Breast epithelium (tissue), 4 donors: ENCODE measurements at regions not wholly inside any gene's neighbourhood (a gene's known extent, or its start where the extent isn't known, plus 50 kb on each side); places are given as distances from the start of the nearest gene placed in this dataset.

Experiments used
- DNase-seq, 2 donors: peaks; one replicate each; pipeline ENCODE4 v3.0.0-alpha.2; 2019; ENCODE audit warnings: low spot score in 2 of 2
- H3K27ac ChIP-seq, 2 donors: fragments of 200-600 bp; sonication (generic) in 1 of 2; one replicate each; pipeline ENCODE4 v1.5.1; 2016 to 2019; ENCODE audit warnings: mild to moderate bottlenecking in 1 of 2
- H3K27me3 ChIP-seq, 2 donors: fragments of 200-600 bp; sonication (generic) in 1 of 2; one replicate each; pipeline versions ENCODE4 v1.5.1 to v1.6.0; 2017 to 2019; ENCODE audit warnings: control low read depth in 1 of 2, mild to moderate bottlenecking in 1 of 2
- H3K36me3 ChIP-seq: fragments of 200-600 bp; one replicate; pipeline ENCODE4 v1.5.1; 2019
- H3K4me1 ChIP-seq, 2 donors: fragments of 200-600 bp; sonication (generic); one replicate each; pipeline ENCODE4 v1.5.1; 2016 to 2019; ENCODE audit warnings: control low read depth in 1 of 2
- H3K4me3 ChIP-seq, 3 donors: fragments of 200-600 bp; sonication (generic); 1 replicate in 2 of 3; 2 replicates in 1 of 3; pipeline ENCODE4 v1.5.1; 2016 to 2019; ENCODE audit warnings: mild to moderate bottlenecking in 3 of 3, moderate library complexity in 2 of 3
- H3K9me3 ChIP-seq, 2 donors: fragments of 200-600 bp; sonication (generic) in 1 of 2; one replicate each; pipeline ENCODE4 v1.5.1; 2016 to 2019; ENCODE audit warnings: control low read depth in 1 of 2
- POLR2A ChIP-seq: fragments of 450-650 bp; IDR thresholded peaks from one replicate; pipeline ENCODE4 v1.6.1; 2016; ENCODE audit warnings: antibody characterized with exemption, mild to moderate bottlenecking, moderate library complexity
- POLR2AphosphoS5 ChIP-seq, 3 donors: sonication (generic); formaldehyde crosslinking; IDR thresholded peaks; one replicate each; pipeline ENCODE4 v1.6.1; 2017; ENCODE audit warnings: antibody characterized with exemption in 3 of 3
- intact Hi-C: fragments of 100-400 bp; cut with DNase I; formaldehyde crosslinking; loops from one replicate; pipeline ENCODE4 v1.15.1; 2023; ENCODE audit warnings: low total_unique reads
- TF ChIP-seq, protein P1 (sequence below), 3 donors: fragments of 450-650 bp; IDR thresholded peaks; one replicate each; pipeline ENCODE4 v1.5.1; 2016 to 2017; ENCODE audit warnings: antibody characterized with exemption in 3 of 3, mild to moderate bottlenecking in 3 of 3, moderate library complexity in 3 of 3

DNA sequence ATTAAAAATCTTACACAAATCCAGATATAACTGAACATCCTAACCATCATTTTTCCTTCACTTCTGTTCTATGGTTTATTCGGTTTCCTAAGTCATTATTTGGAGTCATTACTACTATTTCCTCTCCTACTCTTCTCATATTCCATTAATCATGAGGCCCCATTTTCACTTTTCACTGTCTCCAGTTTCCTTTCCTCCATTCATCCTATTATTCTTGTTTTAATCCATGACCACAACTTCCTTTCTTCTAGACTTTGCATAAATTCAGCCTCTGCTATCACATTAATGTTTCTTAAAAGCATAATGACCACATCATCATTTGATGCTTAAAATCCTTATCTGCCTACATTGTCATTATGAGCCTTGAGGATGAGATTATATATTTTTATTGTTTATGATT is 555.0 kb upstream of the NDST4 start:
- TF ChIP-seq POLR2AphosphoS5 (IDR thresholded peaks at IDR 0.05) (no peak), POLR2A (no peak)
- TF ChIP-seq, protein P1, sequence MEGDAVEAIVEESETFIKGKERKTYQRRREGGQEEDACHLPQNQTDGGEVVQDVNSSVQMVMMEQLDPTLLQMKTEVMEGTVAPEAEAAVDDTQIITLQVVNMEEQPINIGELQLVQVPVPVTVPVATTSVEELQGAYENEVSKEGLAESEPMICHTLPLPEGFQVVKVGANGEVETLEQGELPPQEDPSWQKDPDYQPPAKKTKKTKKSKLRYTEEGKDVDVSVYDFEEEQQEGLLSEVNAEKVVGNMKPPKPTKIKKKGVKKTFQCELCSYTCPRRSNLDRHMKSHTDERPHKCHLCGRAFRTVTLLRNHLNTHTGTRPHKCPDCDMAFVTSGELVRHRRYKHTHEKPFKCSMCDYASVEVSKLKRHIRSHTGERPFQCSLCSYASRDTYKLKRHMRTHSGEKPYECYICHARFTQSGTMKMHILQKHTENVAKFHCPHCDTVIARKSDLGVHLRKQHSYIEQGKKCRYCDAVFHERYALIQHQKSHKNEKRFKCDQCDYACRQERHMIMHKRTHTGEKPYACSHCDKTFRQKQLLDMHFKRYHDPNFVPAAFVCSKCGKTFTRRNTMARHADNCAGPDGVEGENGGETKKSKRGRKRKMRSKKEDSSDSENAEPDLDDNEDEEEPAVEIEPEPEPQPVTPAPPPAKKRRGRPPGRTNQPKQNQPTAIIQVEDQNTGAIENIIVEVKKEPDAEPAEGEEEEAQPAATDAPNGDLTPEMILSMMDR (IDR thresholded peaks at IDR 0.05) = no peak
- Histone ChIP-seq H3K4me3 (no peak overlapping the region), H3K27me3 (no peaks in the 10 kb centered on the region), H3K27ac (no peak overlapping the region), H3K9me3 (no peaks in the 10 kb centered on the region), H3K36me3 (no peaks in the 10 kb centered on the region), H3K4me1 (no peaks in the 10 kb centered on the region)
- DNase-seq = no peak
- intact Hi-C loops = no loop called here

GRCh38 chr4:115664285-115664684 is 550.9 kb upstream of the NDST4 start:
- H3K9me3 ChIP-seq = no peaks in the 10 kb centered on the region
- DNase-seq = no peak
- H3K27me3 ChIP-seq = no peaks in the 10 kb centered on the region
- no peaks in the 10 kb centered on the region for H3K4me1 ChIP-seq
- TF ChIP-seq POLR2A = no peak
- TF ChIP-seq POLR2AphosphoS5 (IDR thresholded peaks at IDR 0.05) = no peak
- TF ChIP-seq, protein P1 (IDR thresholded peaks at IDR 0.05) = no peak
- no peak overlapping the region for H3K4me3 ChIP-seq
- intact Hi-C loops = no loop called here
- H3K36me3 ChIP-seq = no peaks in the 10 kb centered on the region
- no peak overlapping the region for H3K27ac ChIP-seq

GRCh38 chr4:115660465-115660864 is 547.0 kb upstream of the NDST4 start:
- Histone ChIP-seq H3K27ac (no peak overlapping the region), H3K27me3 (no peaks in the 10 kb centered on the region), H3K4me1 (no peaks in the 10 kb centered on the region), H3K9me3 (no peaks in the 10 kb centered on the region), H3K36me3 (no peaks in the 10 kb centered on the region), H3K4me3 (no peak overlapping the region)
- DNase-seq = no peak
- intact Hi-C loops = no loop called here
- TF ChIP-seq POLR2AphosphoS5 (IDR thresholded peaks at IDR 0.05) (no peak), POLR2A (no peak)
- TF ChIP-seq, protein P1 (IDR thresholded peaks at IDR 0.05) = no peak

GRCh38 chr4:115657991-115658650 is 544.7 kb upstream of the NDST4 start:
- Histone ChIP-seq H3K27me3 (no peaks in the 10 kb centered on the region), H3K4me3 (no peak overlapping the region), H3K36me3 (no peaks in the 10 kb centered on the region), H3K27ac (no peak overlapping the region), H3K4me1 (no peaks in the 10 kb centered on the region), H3K9me3 (no peaks in the 10 kb centered on the region)
- DNase-seq = no peak
- intact Hi-C loops = no loop called here
- TF ChIP-seq, protein P1 (IDR thresholded peaks at IDR 0.05) = no peak
- TF ChIP-seq POLR2AphosphoS5 (IDR thresholded peaks at IDR 0.05) = no peak
- TF ChIP-seq POLR2A = no peak

GRCh38 chr4:115655626-115656025 is 542.2 kb upstream of the NDST4 start:
- no peak overlapping the region for H3K27ac ChIP-seq
- no peaks in the 10 kb centered on the region for H3K9me3 ChIP-seq
- H3K4me1 ChIP-seq = no peaks in the 10 kb centered on the region
- DNase-seq = no peak
- intact Hi-C loops = no loop called here
- H3K4me3 ChIP-seq = no peak overlapping the region
- H3K36me3 ChIP-seq = no peaks in the 10 kb centered on the region
- TF ChIP-seq, protein P1 (IDR thresholded peaks at IDR 0.05) = no peak
- TF ChIP-seq POLR2AphosphoS5 (IDR thresholded peaks at IDR 0.05) (no peak), POLR2A (no peak)
- no peaks in the 10 kb centered on the region for H3K27me3 ChIP-seq
